Activated naive CD8-positive, alpha-beta T cell treated with anti-CD3 and anti-CD28 coated beads, Interleukin-2, amount 10 ng/mL, durations not matched to agents 7 days and 5 days (primary cell): ENCODE measurements at regions not wholly inside any gene's neighbourhood (a gene's known extent, or its start where the extent isn't known, plus 50 kb on each side); places are given as distances from the start of the nearest gene placed in this dataset.

Source experiments
- ATAC-seq: fragments of 150-1000 bp; cut with Tn5 transposase; one replicate; pipeline ENCODE4 v1.10.0; 2021; ENCODE audit warnings: low read depth, moderate library complexity
- POLR2A ChIA-PET: fragments of 350-600 bp; sonication (Branson Sonifier 250); formaldehyde crosslinking; loops from one replicate; lab custom pipeline; 2021; ENCODE audit warnings: antibody characterized with exemption; lab: Charles Lee
- DNase-seq: peaks from one replicate; pipeline ENCODE4 v3.0.0; 2021
- H3K27ac Mint-ChIP-seq: one replicate; pipeline ENCODE4 v1.8.0; 2022; ENCODE audit warnings: mild to moderate bottlenecking, mixed read lengths
- H3K27me3 Mint-ChIP-seq: one replicate; pipeline ENCODE4 v1.8.0; 2022; ENCODE audit warnings: mild to moderate bottlenecking, moderate library complexity, mixed read lengths
- H3K36me3 Mint-ChIP-seq: one replicate; pipeline ENCODE4 v1.8.0; 2021; ENCODE audit warnings: mild to moderate bottlenecking, mixed read lengths
- H3K4me1 Mint-ChIP-seq: one replicate; pipeline ENCODE4 v1.8.0; 2021; ENCODE audit warnings: mixed read lengths
- H3K4me3 Mint-ChIP-seq: one replicate; pipeline ENCODE4 v1.8.0; 2022; ENCODE audit warnings: mild to moderate bottlenecking, moderate library complexity, mixed read lengths
- H3K9me3 Mint-ChIP-seq: one replicate; pipeline ENCODE4 v1.8.0; 2021; ENCODE audit warnings: mixed read lengths

DNA sequence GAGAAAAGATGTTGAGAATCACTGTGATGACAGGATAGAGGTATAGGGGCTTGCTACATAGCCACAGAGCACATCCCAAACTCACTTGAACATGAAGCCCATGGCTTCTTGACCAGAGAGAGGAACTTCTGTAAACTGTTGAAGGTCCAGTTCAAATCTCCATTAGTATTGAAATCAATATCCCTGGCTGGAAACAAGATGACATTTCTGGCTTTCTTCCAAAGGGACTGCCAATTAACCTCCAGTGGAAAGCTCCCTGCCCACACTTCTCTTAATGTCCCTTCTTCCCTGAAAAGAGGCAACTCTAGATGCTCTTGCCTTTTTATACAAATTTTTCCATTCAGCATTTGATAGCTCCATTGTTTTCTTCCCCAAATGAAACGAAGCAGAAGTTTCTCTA lies 612.1 kb downstream of the EBF1 start:
- H3K27ac Mint-ChIP-seq, result no peak overlapping the region
- no peak for DNase-seq

GRCh38 chr5:158487156-158487555 lies 612.6 kb downstream of the EBF1 start:
- H3K36me3 Mint-ChIP-seq, result no peaks in the 10 kb centered on the region
- DNase-seq (no peak), ATAC-seq (no peak)
- no peak overlapping the region for H3K4me3 Mint-ChIP-seq
- H3K27me3 Mint-ChIP-seq, result peaks cover 2% of the 10 kb centered on the region
- H3K27ac Mint-ChIP-seq, result no peak overlapping the region
- no peaks in the 10 kb centered on the region for H3K4me1 Mint-ChIP-seq
- POLR2A ChIA-PET, result no interaction called here
- H3K9me3 Mint-ChIP-seq, result no peaks in the 10 kb centered on the region

More for the DNA sequence above, 612.1 kb downstream of the EBF1 start:
- no peaks in the 10 kb centered on the region for H3K9me3 Mint-ChIP-seq
- no peaks in the 10 kb centered on the region for H3K4me1 Mint-ChIP-seq
- H3K4me3 Mint-ChIP-seq, result no peak overlapping the region
- POLR2A ChIA-PET, result no interaction called here
- peaks cover 2% of the 10 kb centered on the region for H3K27me3 Mint-ChIP-seq
- ATAC-seq, result no peak
- no peaks in the 10 kb centered on the region for H3K36me3 Mint-ChIP-seq

DNA sequence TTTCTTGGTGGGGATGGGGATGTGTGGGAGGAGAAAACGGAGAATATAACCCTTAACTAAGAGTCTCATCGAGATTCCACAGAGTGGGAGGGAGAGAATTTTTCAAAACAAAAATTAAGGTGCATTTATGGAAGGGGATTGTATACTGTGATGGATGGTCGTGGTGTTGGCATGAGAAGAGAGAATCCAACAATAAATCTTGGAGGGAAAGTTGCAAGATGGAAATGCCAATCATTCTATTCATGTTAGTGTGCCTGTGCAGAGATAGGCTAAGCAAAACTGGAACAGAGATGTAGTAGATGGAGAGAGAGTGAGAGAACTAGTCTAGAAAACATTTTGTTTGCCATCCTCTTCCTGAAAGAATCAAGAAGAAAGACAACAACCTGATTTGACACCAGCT lies 613.1 kb downstream of the EBF1 start:
- POLR2A ChIA-PET, result no interaction called here
- H3K27me3 Mint-ChIP-seq, result peaks cover 2% of the 10 kb centered on the region

GRCh38 chr5:158485604-158486081 lies 614.1 kb downstream of the EBF1 start:
- H3K27me3 Mint-ChIP-seq, result peaks cover 2% of the 10 kb centered on the region
- H3K27ac Mint-ChIP-seq, result no peak overlapping the region
- POLR2A ChIA-PET, result no interaction called here
- no peak overlapping the region for H3K4me3 Mint-ChIP-seq
- no peaks in the 10 kb centered on the region for H3K36me3 Mint-ChIP-seq
- H3K9me3 Mint-ChIP-seq, result no peaks in the 10 kb centered on the region
- DNase-seq (no peak), ATAC-seq (no peak)
- H3K4me1 Mint-ChIP-seq, result no peaks in the 10 kb centered on the region

More for the DNA sequence above, 613.1 kb downstream of the EBF1 start:
- Mint-ChIP-seq H3K27ac (no peak overlapping the region), H3K36me3 (no peaks in the 10 kb centered on the region), H3K9me3 (no peaks in the 10 kb centered on the region), H3K4me3 (no peak overlapping the region), H3K4me1 (no peaks in the 10 kb centered on the region)
- no peak for ATAC-seq
- DNase-seq, result no peak

GRCh38 chr5:158485047-158485446 lies 614.7 kb downstream of the EBF1 start:
- Mint-ChIP-seq H3K27ac (no peak overlapping the region), H3K36me3 (no peaks in the 10 kb centered on the region), H3K9me3 (no peaks in the 10 kb centered on the region), H3K4me3 (no peak overlapping the region), H3K27me3 (peaks cover 2% of the 10 kb centered on the region), H3K4me1 (no peaks in the 10 kb centered on the region)
- DNase-seq (no peak), ATAC-seq (no peak)
- POLR2A ChIA-PET, result no interaction called here

DNA sequence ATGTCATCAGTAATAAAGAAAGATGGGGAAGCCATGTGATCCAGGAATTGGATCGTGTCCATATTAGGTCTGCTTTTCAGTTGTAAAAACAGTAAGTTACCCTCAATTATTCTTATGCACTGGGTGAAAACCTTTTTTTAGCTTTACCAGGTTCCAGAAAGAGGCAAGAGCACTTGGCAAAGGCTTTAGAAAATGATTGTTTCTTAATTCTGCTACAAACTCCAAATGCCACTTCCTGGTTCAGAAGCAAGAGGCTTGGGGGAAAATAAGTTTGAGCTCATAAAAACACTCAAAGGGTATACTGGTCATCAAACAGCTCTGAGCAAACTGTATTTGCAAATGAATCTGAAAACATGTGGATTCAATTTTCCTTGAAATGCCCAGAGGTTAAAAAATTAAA lies 615.6 kb downstream of the EBF1 start:
- Mint-ChIP-seq H3K9me3 (no peaks in the 10 kb centered on the region), H3K4me3 (no peak overlapping the region), H3K4me1 (no peaks in the 10 kb centered on the region), H3K27ac (no peak overlapping the region), H3K27me3 (peaks cover 2% of the 10 kb centered on the region), H3K36me3 (no peaks in the 10 kb centered on the region)
- no peak for DNase-seq
- POLR2A ChIA-PET, result no interaction called here
- no peak for ATAC-seq

DNA sequence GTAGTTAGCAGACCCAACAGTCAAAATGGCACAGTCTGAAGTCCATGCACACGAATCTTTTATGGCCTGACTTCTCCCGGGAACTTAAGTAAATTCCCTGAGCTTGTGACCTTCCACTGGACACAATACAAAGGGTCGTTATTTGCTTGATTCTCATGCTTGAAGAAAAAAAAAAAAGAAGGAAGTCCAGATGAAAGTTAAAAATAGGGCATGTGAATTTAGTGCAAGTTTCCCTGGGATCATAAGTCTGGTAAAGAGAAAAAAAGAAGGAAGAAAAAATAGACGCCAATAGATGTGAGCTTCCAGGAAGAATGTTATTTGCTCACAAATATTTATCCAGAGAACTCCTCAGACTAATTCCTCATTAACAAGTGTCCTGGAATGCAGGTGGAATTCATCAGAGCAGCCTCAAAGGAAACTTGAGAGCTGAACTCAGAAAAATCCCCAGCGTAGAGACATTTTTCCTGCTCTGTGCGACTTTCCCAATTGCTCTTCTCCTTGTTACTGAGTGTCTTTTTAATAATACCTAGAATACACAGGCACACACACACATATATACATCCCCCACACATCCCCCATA lies 616.3 kb downstream of the EBF1 start:
- POLR2A ChIA-PET, result no interaction called here

GRCh38 chr5:158482125-158482524 lies 617.6 kb downstream of the EBF1 start:
- DNase-seq (no peak), ATAC-seq (no peak)
- Mint-ChIP-seq H3K27me3 (peaks cover 2% of the 10 kb centered on the region), H3K36me3 (no peaks in the 10 kb centered on the region), H3K27ac (no peak overlapping the region), H3K4me1 (no peaks in the 10 kb centered on the region), H3K4me3 (no peak overlapping the region), H3K9me3 (peaks cover 1% of the 10 kb centered on the region)
- POLR2A ChIA-PET, result no interaction called here

More for the DNA sequence above, 616.3 kb downstream of the EBF1 start:
- Mint-ChIP-seq H3K36me3 (no peaks in the 10 kb centered on the region), H3K4me1 (no peaks in the 10 kb centered on the region), H3K9me3 (no peaks in the 10 kb centered on the region), H3K4me3 (no peak overlapping the region), H3K27ac (no peak overlapping the region), H3K27me3 (peaks cover 2% of the 10 kb centered on the region)
- DNase-seq (no peak), ATAC-seq (no peak)

DNA sequence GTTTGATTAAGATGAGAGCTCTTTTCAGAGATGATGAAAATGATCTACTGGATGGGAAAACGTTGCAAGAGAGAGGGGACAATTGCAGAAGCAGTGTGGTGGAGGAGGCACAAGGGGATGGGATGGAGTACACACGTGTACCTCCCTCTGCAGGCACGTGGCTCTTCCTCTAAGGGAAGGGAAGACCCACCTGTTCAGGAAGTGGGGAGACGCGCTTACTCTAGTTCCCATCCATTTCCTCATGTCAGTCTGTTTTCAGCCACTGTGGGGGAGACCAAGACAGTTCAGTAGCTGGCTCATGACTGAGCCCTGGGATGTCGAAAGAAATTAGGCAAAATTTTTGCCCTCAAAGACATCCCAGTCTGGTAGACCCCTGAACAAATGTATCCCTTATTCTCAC lies 619.2 kb upstream of the CLINT1 start:
- ATAC-seq, result no peak
- no peaks in the 10 kb centered on the region for H3K27me3 Mint-ChIP-seq
- POLR2A ChIA-PET, result no interaction called here
- no peak overlapping the region for H3K27ac Mint-ChIP-seq
- no peaks in the 10 kb centered on the region for H3K4me1 Mint-ChIP-seq
- DNase-seq, result no peak
- H3K36me3 Mint-ChIP-seq, result no peaks in the 10 kb centered on the region
- H3K4me3 Mint-ChIP-seq, result no peak overlapping the region
- peaks cover 1% of the 10 kb centered on the region for H3K9me3 Mint-ChIP-seq

GRCh38 chr5:158477214-158477613 lies 618.3 kb upstream of the CLINT1 start:
- Mint-ChIP-seq H3K27ac (no peak overlapping the region), H3K4me1 (no peaks in the 10 kb centered on the region), H3K4me3 (no peak overlapping the region), H3K9me3 (peaks cover 1% of the 10 kb centered on the region), H3K36me3 (no peaks in the 10 kb centered on the region), H3K27me3 (no peaks in the 10 kb centered on the region)
- POLR2A ChIA-PET, result no interaction called here
- ATAC-seq (no peak), DNase-seq (no peak)

GRCh38 chr5:158473016-158473635 lies 614.2 kb upstream of the CLINT1 start:
- H3K4me1 Mint-ChIP-seq, result no peaks in the 10 kb centered on the region
- DNase-seq (no peak), ATAC-seq (no peak)
- H3K27me3 Mint-ChIP-seq, result no peaks in the 10 kb centered on the region
- no peaks in the 10 kb centered on the region for H3K36me3 Mint-ChIP-seq
- H3K9me3 Mint-ChIP-seq, result peaks cover 1% of the 10 kb centered on the region
- POLR2A ChIA-PET, result no interaction called here
- no peak overlapping the region for H3K4me3 Mint-ChIP-seq
- no peak overlapping the region for H3K27ac Mint-ChIP-seq

DNA sequence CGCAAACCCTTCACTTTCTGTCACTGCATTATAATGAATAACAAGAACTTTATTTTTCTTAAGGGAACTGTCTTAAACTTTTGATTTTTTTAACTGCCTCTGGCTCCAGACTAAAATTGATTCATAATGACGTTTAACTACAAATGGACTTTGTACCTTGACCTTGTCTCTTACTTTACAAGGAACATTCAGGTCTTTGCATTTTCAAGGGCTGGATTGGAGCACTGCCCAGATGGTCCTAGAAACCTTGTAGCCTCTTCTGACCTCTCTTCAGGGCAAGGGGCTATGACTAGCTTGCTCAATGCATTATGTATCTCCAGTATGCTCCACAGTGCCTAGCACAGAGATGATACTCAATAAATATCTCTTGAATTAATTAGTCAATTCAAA lies 612.6 kb upstream of the CLINT1 start:
- H3K27me3 Mint-ChIP-seq, result no peaks in the 10 kb centered on the region
- peaks cover 1% of the 10 kb centered on the region for H3K9me3 Mint-ChIP-seq
- POLR2A ChIA-PET, result no interaction called here
- DNase-seq, result no peak
- no peak for ATAC-seq
- H3K36me3 Mint-ChIP-seq, result no peaks in the 10 kb centered on the region
- no peaks in the 10 kb centered on the region for H3K4me1 Mint-ChIP-seq
- H3K27ac Mint-ChIP-seq, result no peak overlapping the region
- no peak overlapping the region for H3K4me3 Mint-ChIP-seq

DNA sequence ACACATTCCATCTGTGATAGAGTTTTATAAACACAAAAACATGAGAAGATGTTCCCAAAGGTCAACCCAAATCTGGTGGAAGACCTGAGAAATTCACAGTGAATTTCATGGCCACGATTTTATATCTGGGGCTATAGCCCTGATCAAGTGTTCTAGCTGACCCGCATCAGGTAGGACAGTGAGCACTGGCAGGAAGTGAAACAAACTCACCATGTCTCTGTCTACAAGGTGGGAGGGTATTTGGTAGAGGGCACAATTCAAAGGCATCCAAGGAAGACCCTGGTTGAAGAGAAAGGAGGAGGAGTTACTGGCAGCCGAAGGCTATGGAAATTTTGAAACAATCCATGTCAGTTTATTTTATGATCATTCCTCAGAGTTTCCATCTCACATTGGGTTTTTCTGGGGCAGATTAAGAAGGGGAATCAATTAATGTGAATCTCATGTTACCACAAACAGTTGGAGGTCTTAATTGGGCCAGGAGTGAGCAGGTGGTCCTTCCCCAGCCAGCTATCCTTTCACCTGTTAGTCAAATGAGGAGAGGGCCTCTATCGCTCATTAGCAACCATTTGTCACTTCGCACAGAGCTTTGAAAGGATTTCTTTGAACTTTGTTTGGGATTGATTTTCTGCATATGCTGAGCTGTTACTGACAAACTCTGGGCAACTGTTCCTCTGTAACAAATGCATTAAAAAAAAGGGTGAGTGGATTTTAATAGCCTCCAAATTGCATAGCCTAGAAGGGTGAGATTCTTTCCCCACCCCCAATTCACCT lies 612.0 kb upstream of the CLINT1 start:
- no peaks in the 10 kb centered on the region for H3K27me3 Mint-ChIP-seq
- ATAC-seq, result no peak
- peaks cover 2% of the 10 kb centered on the region for H3K4me1 Mint-ChIP-seq
- no peaks in the 10 kb centered on the region for H3K36me3 Mint-ChIP-seq
- POLR2A ChIA-PET, result no interaction called here
- H3K4me3 Mint-ChIP-seq, result no peak overlapping the region
- no peak for DNase-seq
- peaks cover 1% of the 10 kb centered on the region for H3K9me3 Mint-ChIP-seq
- H3K27ac Mint-ChIP-seq, result no peak overlapping the region

GRCh38 chr5:158468444-158468843 lies 609.5 kb upstream of the CLINT1 start:
- POLR2A ChIA-PET, result no interaction called here
- peaks cover 8% of the 10 kb centered on the region for H3K4me1 Mint-ChIP-seq
- ATAC-seq (no peak), DNase-seq (no peak)
- H3K36me3 Mint-ChIP-seq, result no peaks in the 10 kb centered on the region
- H3K27me3 Mint-ChIP-seq, result no peaks in the 10 kb centered on the region
- H3K4me3 Mint-ChIP-seq, result no peak overlapping the region
- H3K27ac Mint-ChIP-seq, result no peak overlapping the region
- peaks cover 1% of the 10 kb centered on the region for H3K9me3 Mint-ChIP-seq
